Motor neuron (in vitro differentiated cells): ENCODE measurements at regions not wholly inside any gene's neighbourhood (a gene's known extent, or its start where the extent isn't known, plus 50 kb on each side); places are given as distances from the start of the nearest gene placed in this dataset.

Source experiments
- ATAC-seq, 8 experiments: fragments of 200-7000 bp; cut with Tn5 transposase; replicated peaks in 6 of 8; 2 replicates each; pipeline ENCODE4 v1.8.0; 2021; ENCODE audit warnings: mild to moderate bottlenecking in 8 of 8, moderate library complexity in 8 of 8
- H3K27ac ChIP-seq, 2 donors: fragments of 250-450 bp; sonication (Bioruptor Pico); 2 replicates each; pipeline ENCODE4 v1.9.0; 2021; ENCODE audit warnings: antibody characterized with exemption in 2 of 2, mild to moderate bottlenecking in 2 of 2, moderate library complexity in 1 of 2
- H3K4me1 ChIP-seq, 2 donors: fragments of 250-450 bp; sonication (Bioruptor Pico); replicated peaks in 1 of 2; 2 replicates each; pipeline ENCODE4 v1.6.1; 2021; ENCODE audit warnings: antibody characterized with exemption in 2 of 2, mild to moderate bottlenecking in 2 of 2, moderate library complexity in 1 of 2
- H3K4me3 ChIP-seq, 5 donors: fragments of 250-450 bp; sonication (Bioruptor Pico); 2 replicates each; pipeline ENCODE4 v1.9.0; 2021; ENCODE audit warnings: antibody characterized with exemption in 5 of 5, mild to moderate bottlenecking in 5 of 5, moderate library complexity in 4 of 5
- WGBS, 10 experiments: fragments of 450-650 bp; shearing (Covaris generic); methylation state at CpG; one replicate each; pipeline ENCODE4 v1.0.0; 2022; 5-methylcytosine and 5-hydroxymethylcytosine counted together
- in situ Hi-C, 9 experiments: fragments of 400-800 bp; cut with MboI; loops; one replicate each; pipeline ENCODE4 v1.15.0; 2021; ENCODE audit warnings: low sequenced_read_pairs in 9 of 9, low pct_unique_long_range_greater_than_20kb in 2 of 9; ENCODE audit not compliant: unreplicated experiment in 9 of 9

- in situ Hi-C loops = no loop called here
- H3K4me3 ChIP-seq = no peak overlapping the region
- 0 to 100% (median 59%) methylated on average over 1 to 2 of the region's 2 CpGs; no CpG with 5 or more reads in 1 of the 10 experiments for WGBS, 10 experiments
- H3K27ac ChIP-seq = no peak overlapping the region
- H3K4me1 ChIP-seq = no peaks in the 10 kb centered on the region
- no peak for ATAC-seq
Observed at GRCh38 chr7:136588216-136588615, 280.2 kb upstream of the CHRM2 start.

GRCh38 chr7:136585954-136586670, 282.3 kb upstream of the CHRM2 start:
- Histone ChIP-seq H3K27ac (no peak overlapping the region), H3K4me1 (no peaks in the 10 kb centered on the region), H3K4me3 (no peak overlapping the region)
- no peak for ATAC-seq
- WGBS, 10 experiments = 7 to 100% (median 72%) methylated on average over 1 to 2 of the region's 2 CpGs
- in situ Hi-C loops = no loop called here

- Histone ChIP-seq H3K4me3 (no peak overlapping the region), H3K4me1 (no peaks in the 10 kb centered on the region), H3K27ac (no peak overlapping the region)
- ATAC-seq = no peak
- in situ Hi-C loops = no loop called here
- no CpG with 5 or more reads among the region's 2 CpGs for WGBS, 10 experiments
Observed at GRCh38 chr7:136566491-136566890, 302.0 kb upstream of the CHRM2 start.

- H3K4me3 ChIP-seq = no peak overlapping the region
- 0 to 75% (median 44%) methylated on average over 2 to 5 of the region's 5 CpGs for WGBS, 10 experiments
- in situ Hi-C loops = no loop called here
- H3K4me1 ChIP-seq = peaks cover 4 to 22% of the 10 kb centered on the region in 2 donors
- no peak overlapping the region for H3K27ac ChIP-seq
- peak; percentile 67 to 100 (median 88) for ATAC-seq
Observed at GRCh38 chr7:136555933-136556332, 312.5 kb upstream of the CHRM2 start.

- H3K4me3 ChIP-seq = no peak overlapping the region
- in situ Hi-C loops = no loop called here
- 0 to 100% (median 63%) methylated on average over 1 of the region's 1 CpG; no CpG with 5 or more reads in 4 of the 10 experiments for WGBS, 10 experiments
- no peak overlapping the region for H3K27ac ChIP-seq
- ATAC-seq = no peak
- peaks cover 4 to 21% of the 10 kb centered on the region in 2 donors for H3K4me1 ChIP-seq
Observed at GRCh38 chr7:136551618-136552017, 316.8 kb upstream of the CHRM2 start.

GRCh38 chr7:136549756-136550155, 318.7 kb upstream of the CHRM2 start:
- peaks cover 0 to 4% of the 10 kb centered on the region in 2 donors for H3K4me1 ChIP-seq
- H3K4me3 ChIP-seq = no peak overlapping the region
- in situ Hi-C loops = no loop called here
- no peak overlapping the region for H3K27ac ChIP-seq
- WGBS, 10 experiments = 57 to 100% (median 78%) methylated on average over 1 of the region's 1 CpG; no CpG with 5 or more reads in 7 of the 10 experiments
- no peak for ATAC-seq

GRCh38 chr7:136533732-136534131, 334.7 kb upstream of the CHRM2 start:
- peak in 1 of 8 experiments; percentile 55 for ATAC-seq
- Histone ChIP-seq H3K4me1 (no peaks in the 10 kb centered on the region), H3K4me3 (no peak overlapping the region), H3K27ac (no peak overlapping the region)
- 10 to 92% (median 20%) methylated on average over 1 to 4 of the region's 8 CpGs; no CpG with 5 or more reads in 5 of the 10 experiments for WGBS, 10 experiments
- in situ Hi-C loops = no loop called here

GRCh38 chr7:136530831-136531230, 337.6 kb upstream of the CHRM2 start:
- Histone ChIP-seq H3K4me3 (no peak overlapping the region), H3K4me1 (no peaks in the 10 kb centered on the region), H3K27ac (no peak overlapping the region)
- no peak for ATAC-seq
- in situ Hi-C loops = no loop called here

GRCh38 chr7:136528329-136528728, 340.1 kb upstream of the CHRM2 start:
- no peak overlapping the region for H3K27ac ChIP-seq
- ATAC-seq = peak; percentile 76 to 99 (median 87)
- in situ Hi-C loops = no loop called here
- no peaks in the 10 kb centered on the region for H3K4me1 ChIP-seq
- H3K4me3 ChIP-seq = no peak overlapping the region
- 0 to 80% (median 38%) methylated on average over 1 to 2 of the region's 2 CpGs; no CpG with 5 or more reads in 2 of the 10 experiments for WGBS, 10 experiments

- in situ Hi-C loops = no loop called here
- 23 to 80% methylated on average over 1 of the region's 1 CpG; no CpG with 5 or more reads in 8 of the 10 experiments for whole genome bisulfite sequencing, 10 experiments
- no peak overlapping the region for H3K27ac ChIP-seq
Observed at GRCh38 chr7:136527554-136527953, 340.9 kb upstream of the CHRM2 start.

GRCh38 chr7:136526408-136527105, 341.9 kb upstream of the CHRM2 start:
- Histone ChIP-seq H3K27ac (no peak overlapping the region), H3K4me3 (no peak overlapping the region), H3K4me1 (no peaks in the 10 kb centered on the region)
- ATAC-seq = no peak
- WGBS, 10 experiments = 40 to 100% (median 100%) methylated on average over 1 to 5 of the region's 7 CpGs; no CpG with 5 or more reads in 5 of the 10 experiments
- in situ Hi-C loops = no loop called here

More at GRCh38 chr7:136527554-136527953, 340.9 kb upstream of the CHRM2 start:
- Histone ChIP-seq H3K4me3 (no peak overlapping the region), H3K4me1 (no peaks in the 10 kb centered on the region)
- no peak for ATAC-seq

GRCh38 chr7:136523571-136523970, 344.9 kb upstream of the CHRM2 start:
- Histone ChIP-seq H3K4me3 (no peak overlapping the region), H3K27ac (no peak overlapping the region), H3K4me1 (no peaks in the 10 kb centered on the region)
- 4 to 92% (median 31%) methylated on average over 2 to 3 of the region's 3 CpGs; no CpG with 5 or more reads in 3 of the 10 experiments for WGBS, 10 experiments
- in situ Hi-C loops = no loop called here
- peak in 4 of 8 experiments; percentile 24 to 76 (median 40) for ATAC-seq

GRCh38 chr7:136517971-136518370, 350.5 kb upstream of the CHRM2 start:
- in situ Hi-C loops = no loop called here
- no peak for ATAC-seq
- Histone ChIP-seq H3K27ac (no peak overlapping the region), H3K4me3 (no peak overlapping the region), H3K4me1 (peaks cover 0 to 3% of the 10 kb centered on the region in 2 donors)
- WGBS, 10 experiments = 0 to 80% (median 69%) methylated on average over 1 of the region's 1 CpG; no CpG with 5 or more reads in 1 of the 10 experiments
